Transverse colon (tissue), 4 donors: ENCODE measurements at regions not wholly inside any gene's neighbourhood (a gene's known extent, or its start where the extent isn't known, plus 50 kb on each side); places are given as distances from the start of the nearest gene placed in this dataset.

Source experiments
- CTCF ChIP-seq, 5 experiments: fragments of 200-600 bp in 3 of 5; fragments of 450-650 bp in 2 of 5; sonication (generic) in 3 of 5; IDR thresholded peaks; 1 replicate in 2 of 5; 2 replicates in 3 of 5; pipeline ENCODE4 v1.5.1; 2016 to 2017; ENCODE audit warnings: antibody characterized with exemption in 5 of 5, inconsistent platforms in 3 of 5, mild to moderate bottlenecking in 2 of 5, moderate library complexity in 1 of 5
- POLR2A ChIP-seq: fragments of 450-650 bp; IDR thresholded peaks from one replicate; pipeline ENCODE4 v1.6.1; 2016; ENCODE audit warnings: antibody characterized with exemption, mild to moderate bottlenecking, moderate library complexity
- POLR2AphosphoS5 ChIP-seq, 3 donors: sonication (generic); formaldehyde crosslinking; IDR thresholded peaks; one replicate each; pipeline ENCODE4 v1.6.1; 2016; ENCODE audit warnings: antibody characterized with exemption in 3 of 3

GRCh38 chrY:8629636-8630035 lies 707.6 kb upstream of the TSPY4 start:
- TF ChIP-seq POLR2AphosphoS5 (IDR thresholded peaks at IDR 0.05): no peak
- no peak for TF ChIP-seq CTCF (IDR thresholded peaks at IDR 0.05)
- TF ChIP-seq POLR2A: no peak
